Prostate gland (tissue), 2 donors: ENCODE measurements at regions not wholly inside any gene's neighbourhood (a gene's known extent, or its start where the extent isn't known, plus 50 kb on each side); places are given as distances from the start of the nearest gene placed in this dataset.

Experiments
- POLR2A ChIP-seq: fragments of 450-650 bp; IDR thresholded peaks from one replicate; pipeline ENCODE4 v1.6.1; 2016; ENCODE audit warnings: antibody characterized with exemption, mild to moderate bottlenecking
- POLR2AphosphoS5 ChIP-seq: sonication (generic); formaldehyde crosslinking; IDR thresholded peaks from one replicate; pipeline ENCODE4 v1.6.1; 2017; ENCODE audit warnings: antibody characterized with exemption
- TF ChIP-seq, protein P1 (sequence below), 4 experiments: fragments of 200-600 bp in 2 of 4; fragments of 450-650 bp in 2 of 4; sonication (generic) in 2 of 4; IDR thresholded peaks; 1 replicate in 3 of 4; 2 replicates in 1 of 4; pipeline ENCODE4 v1.5.1; 2016 to 2019; ENCODE audit warnings: antibody characterized with exemption in 4 of 4, mild to moderate bottlenecking in 2 of 4, moderate library complexity in 2 of 4

DNA sequence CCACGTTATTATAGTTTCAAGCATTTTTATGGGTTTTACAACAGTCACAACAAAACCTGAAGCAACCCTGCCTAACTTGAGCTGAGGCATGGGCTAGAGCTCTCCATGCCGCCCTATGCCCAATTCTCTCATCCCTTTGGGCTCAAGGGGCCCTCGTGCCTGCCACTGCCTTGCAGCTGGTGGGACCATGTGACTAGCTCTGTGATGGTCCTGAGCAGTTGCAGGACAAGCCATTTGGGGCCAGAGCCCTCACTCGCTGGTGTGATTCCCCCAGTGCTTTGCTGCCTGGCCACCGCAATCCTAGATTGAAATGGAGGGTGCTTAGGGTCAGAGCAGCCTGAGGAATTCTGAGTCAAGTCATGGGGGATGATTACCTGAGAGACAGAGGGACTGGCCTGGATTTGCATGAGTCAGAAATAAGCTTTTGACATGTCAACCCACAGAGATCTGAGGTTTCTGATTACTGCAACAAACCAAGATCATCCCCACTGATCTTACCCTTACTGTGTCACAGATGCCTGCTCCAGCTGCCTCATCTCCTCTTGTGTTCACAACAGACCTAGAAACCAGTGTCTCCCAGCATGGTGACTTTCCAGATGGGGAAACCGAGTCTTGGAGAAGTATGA lies 323.7 kb downstream of the BRD1 start:
- TF ChIP-seq, protein P1, sequence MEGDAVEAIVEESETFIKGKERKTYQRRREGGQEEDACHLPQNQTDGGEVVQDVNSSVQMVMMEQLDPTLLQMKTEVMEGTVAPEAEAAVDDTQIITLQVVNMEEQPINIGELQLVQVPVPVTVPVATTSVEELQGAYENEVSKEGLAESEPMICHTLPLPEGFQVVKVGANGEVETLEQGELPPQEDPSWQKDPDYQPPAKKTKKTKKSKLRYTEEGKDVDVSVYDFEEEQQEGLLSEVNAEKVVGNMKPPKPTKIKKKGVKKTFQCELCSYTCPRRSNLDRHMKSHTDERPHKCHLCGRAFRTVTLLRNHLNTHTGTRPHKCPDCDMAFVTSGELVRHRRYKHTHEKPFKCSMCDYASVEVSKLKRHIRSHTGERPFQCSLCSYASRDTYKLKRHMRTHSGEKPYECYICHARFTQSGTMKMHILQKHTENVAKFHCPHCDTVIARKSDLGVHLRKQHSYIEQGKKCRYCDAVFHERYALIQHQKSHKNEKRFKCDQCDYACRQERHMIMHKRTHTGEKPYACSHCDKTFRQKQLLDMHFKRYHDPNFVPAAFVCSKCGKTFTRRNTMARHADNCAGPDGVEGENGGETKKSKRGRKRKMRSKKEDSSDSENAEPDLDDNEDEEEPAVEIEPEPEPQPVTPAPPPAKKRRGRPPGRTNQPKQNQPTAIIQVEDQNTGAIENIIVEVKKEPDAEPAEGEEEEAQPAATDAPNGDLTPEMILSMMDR (IDR thresholded peaks at IDR 0.05): no peak
- TF ChIP-seq POLR2A: no peak
- TF ChIP-seq POLR2AphosphoS5: no peak
